ENCODE measurements at regions not wholly inside any gene's neighbourhood (a gene's known extent, or its start where the extent isn't known, plus 50 kb on each side); places are given as distances from the start of the nearest gene placed in this dataset.

GRCh38 chr5:116914869-116915504, 340.4 kb upstream of the SEMA6A start:
- TF ChIP-seq CTCF (IDR thresholded peaks at IDR 0.05; ENCODE audit: extremely low read depth in 1 of 2, insufficient read depth in 1 of 2, low read depth in 1 of 2, low read length in 2 of 2) (no peak), POLR2AphosphoS5 (IDR thresholded peaks at IDR 0.05; ENCODE audit: insufficient read depth, low read depth, low read length) (no peak), MAX (IDR thresholded peaks at IDR 0.05; ENCODE audit: insufficient read depth, insufficient read length) (no peak), EZH2 (IDR thresholded peaks at IDR 0.05; ENCODE audit: borderline replicate concordance, low read depth, low read length, severe bottlenecking) (no peak), POLR2A (IDR thresholded peaks at IDR 0.05; ENCODE audit: low read depth, low read length) (no peak), JUN (IDR thresholded peaks at IDR 0.05; ENCODE audit: borderline replicate concordance, insufficient read depth, insufficient read length, low read depth) (no peak), GATA2 (IDR thresholded peaks at IDR 0.05; ENCODE audit: insufficient read depth, insufficient read length, low read depth, low read length) (no peak)
